HFF-Myc (cell line): ENCODE measurements at regions not wholly inside any gene's neighbourhood (a gene's known extent, or its start where the extent isn't known, plus 50 kb on each side); places are given as distances from the start of the nearest gene placed in this dataset.
"Not testable (repeated sequence)": the region's sequence is repeated elsewhere in the genome, so short reads cannot be mapped to it uniquely, and the experiment has no call there.

Source experiments
- DNase-seq: peaks from one replicate; pipeline ENCODE4 v3.0.0-alpha.2; 2011; ENCODE audit warnings: low read depth; ENCODE audit errors: extremely low read depth
- H3K4me3 ChIP-seq: replicated peaks from 2 replicates; pipeline ENCODE4 v1.5.1; 2011; ENCODE audit warnings: low read depth, mild to moderate bottlenecking, control low read depth, low read length
- TF ChIP-seq, protein P1 (sequence below): IDR thresholded peaks from 2 replicates; pipeline ENCODE4 v1.5.1; 2012; ENCODE audit warnings: mild to moderate bottlenecking, low read depth, low read length, control low read depth; ENCODE audit errors: missing control alignments

- no peak overlapping the region for H3K4me3 ChIP-seq
- DNase-seq = no peak
- TF ChIP-seq, protein P1, sequence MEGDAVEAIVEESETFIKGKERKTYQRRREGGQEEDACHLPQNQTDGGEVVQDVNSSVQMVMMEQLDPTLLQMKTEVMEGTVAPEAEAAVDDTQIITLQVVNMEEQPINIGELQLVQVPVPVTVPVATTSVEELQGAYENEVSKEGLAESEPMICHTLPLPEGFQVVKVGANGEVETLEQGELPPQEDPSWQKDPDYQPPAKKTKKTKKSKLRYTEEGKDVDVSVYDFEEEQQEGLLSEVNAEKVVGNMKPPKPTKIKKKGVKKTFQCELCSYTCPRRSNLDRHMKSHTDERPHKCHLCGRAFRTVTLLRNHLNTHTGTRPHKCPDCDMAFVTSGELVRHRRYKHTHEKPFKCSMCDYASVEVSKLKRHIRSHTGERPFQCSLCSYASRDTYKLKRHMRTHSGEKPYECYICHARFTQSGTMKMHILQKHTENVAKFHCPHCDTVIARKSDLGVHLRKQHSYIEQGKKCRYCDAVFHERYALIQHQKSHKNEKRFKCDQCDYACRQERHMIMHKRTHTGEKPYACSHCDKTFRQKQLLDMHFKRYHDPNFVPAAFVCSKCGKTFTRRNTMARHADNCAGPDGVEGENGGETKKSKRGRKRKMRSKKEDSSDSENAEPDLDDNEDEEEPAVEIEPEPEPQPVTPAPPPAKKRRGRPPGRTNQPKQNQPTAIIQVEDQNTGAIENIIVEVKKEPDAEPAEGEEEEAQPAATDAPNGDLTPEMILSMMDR = no peak
Observed at GRCh38 chr19:30852168-30852567, 480.0 kb downstream of the ZNF536 start.

DNA sequence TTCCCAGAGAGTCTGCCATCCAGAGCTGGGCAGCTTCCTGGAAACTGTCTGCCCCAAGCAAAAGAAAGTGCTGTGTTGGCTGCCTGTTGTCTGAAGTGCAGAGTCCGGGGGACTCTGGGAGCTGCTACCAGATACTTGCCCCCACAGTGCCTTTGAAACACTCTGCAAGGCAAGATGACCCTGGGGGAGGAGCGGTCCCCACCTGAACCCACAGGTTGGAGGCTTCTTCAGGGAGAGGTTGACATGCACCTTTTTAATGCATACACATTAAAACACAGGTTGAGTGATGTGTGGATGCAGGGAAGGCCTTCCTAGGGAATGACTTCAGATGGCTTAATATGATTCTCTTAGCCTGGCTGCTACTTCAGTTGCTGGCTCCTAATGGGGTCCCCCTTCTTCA is 479.5 kb downstream of the ZNF536 start:
- TF ChIP-seq, protein P1 = no peak
- H3K4me3 ChIP-seq = no peak overlapping the region
- no peak for DNase-seq

GRCh38 chr19:30848636-30849425 is 476.6 kb downstream of the ZNF536 start:
- H3K4me3 ChIP-seq = no peak overlapping the region
- no peak for DNase-seq
- TF ChIP-seq, protein P1 = no peak

- TF ChIP-seq, protein P1 = no peak
- DNase-seq = no peak
- H3K4me3 ChIP-seq = no peak overlapping the region
Observed at GRCh38 chr19:30846102-30846501, 473.9 kb downstream of the ZNF536 start.

DNA sequence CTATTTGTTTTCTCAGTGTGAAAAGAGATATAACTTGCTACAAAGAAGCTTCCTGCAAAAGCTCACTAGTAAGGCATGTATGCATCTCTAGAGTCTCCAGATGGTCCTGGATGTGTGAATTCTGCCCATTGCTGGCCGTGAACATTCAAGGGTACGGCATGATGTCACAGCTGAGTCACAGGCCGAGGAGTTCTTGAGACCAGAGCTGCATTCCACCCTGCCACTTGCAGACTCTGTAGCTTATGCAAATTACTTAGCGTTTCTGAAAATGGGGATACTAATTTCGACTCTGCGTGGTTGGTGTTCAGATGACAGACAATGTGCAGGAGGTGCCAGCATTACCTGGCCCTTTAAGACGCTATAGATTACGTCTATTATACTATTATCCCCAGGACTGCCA is 470.7 kb downstream of the ZNF536 start:
- DNase-seq = no peak
- TF ChIP-seq, protein P1 = no peak
- no peak overlapping the region for H3K4me3 ChIP-seq

- no peak for DNase-seq
- no peak overlapping the region for H3K4me3 ChIP-seq
- TF ChIP-seq, protein P1 = no peak
Observed at GRCh38 chr19:30841934-30842333, 469.8 kb downstream of the ZNF536 start.

DNA sequence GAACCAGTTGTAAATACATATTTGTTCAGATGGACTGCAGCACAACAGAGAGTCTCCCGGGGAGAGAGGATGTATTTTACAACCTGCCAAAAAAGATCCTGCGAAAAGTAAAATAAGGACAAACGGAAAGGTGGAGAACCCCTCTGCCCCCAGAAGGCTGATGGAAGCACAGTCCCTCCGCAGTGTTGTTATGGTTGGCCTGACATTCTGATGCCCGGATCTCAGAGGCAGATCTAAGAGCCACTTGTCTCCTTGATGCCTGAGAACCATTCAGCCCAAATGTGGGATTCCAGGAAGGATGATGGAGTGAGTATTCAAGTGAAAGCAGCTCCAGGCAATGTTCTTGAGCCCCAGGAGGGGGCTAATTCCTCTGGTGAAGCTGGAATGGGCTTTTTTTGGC is 458.7 kb downstream of the ZNF536 start:
- DNase-seq = no peak
- no peak overlapping the region for H3K4me3 ChIP-seq
- TF ChIP-seq, protein P1 = no peak

DNA sequence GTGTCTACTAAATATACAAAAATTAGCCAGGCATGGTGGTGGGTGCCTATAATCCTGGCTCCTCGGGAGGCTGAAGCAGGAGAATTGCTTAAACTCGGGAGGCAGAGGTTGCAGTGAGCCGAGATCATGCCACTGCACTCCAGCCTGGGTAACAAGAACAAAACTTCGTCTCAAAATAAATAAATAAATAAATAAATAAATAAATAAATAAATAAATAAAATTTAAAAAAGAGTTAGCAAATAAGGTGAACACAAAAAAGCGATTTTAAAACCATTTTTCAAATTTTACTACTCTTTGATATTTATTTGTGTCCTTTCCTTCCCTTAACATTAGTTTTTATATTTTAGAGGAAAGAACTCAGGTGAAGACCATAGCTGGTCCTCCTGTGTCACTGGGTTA is 453.3 kb downstream of the ZNF536 start:
- not testable (repeated sequence) for DNase-seq, H3K4me3 ChIP-seq
